GM12891 (cell line): ENCODE measurements at regions not wholly inside any gene's neighbourhood (a gene's known extent, or its start where the extent isn't known, plus 50 kb on each side); places are given as distances from the start of the nearest gene placed in this dataset.

Source experiments
- PAX5 ChIP-seq: IDR thresholded peaks from 2 replicates; pipeline ENCODE4 v1.6.1; 2011; ENCODE audit warnings: low read length, moderate library complexity, mild to moderate bottlenecking; ENCODE audit not compliant: insufficient read depth, severe bottlenecking
- POLR2A ChIP-seq: IDR thresholded peaks from 2 replicates; pipeline ENCODE4 v1.6.1; 2011; ENCODE audit warnings: low read depth, low read length, control low read depth
- POLR2AphosphoS5 ChIP-seq: IDR thresholded peaks from 2 replicates; pipeline ENCODE4 v1.6.1; 2011; ENCODE audit warnings: low read depth, low read length, control low read depth
- POU2F2 ChIP-seq: IDR thresholded peaks from 2 replicates; pipeline ENCODE4 v1.6.1; 2011; ENCODE audit warnings: low read depth, mild to moderate bottlenecking, control low read depth, low read length, moderate library complexity
- SPI1 ChIP-seq: IDR thresholded peaks from 2 replicates; pipeline ENCODE4 v1.6.1; 2011; ENCODE audit warnings: low read depth, low read length, control low read depth
- TAF1 ChIP-seq: IDR thresholded peaks from 2 replicates; pipeline ENCODE4 v1.6.1; 2011; ENCODE audit warnings: low read depth, low read length, control low read depth

DNA sequence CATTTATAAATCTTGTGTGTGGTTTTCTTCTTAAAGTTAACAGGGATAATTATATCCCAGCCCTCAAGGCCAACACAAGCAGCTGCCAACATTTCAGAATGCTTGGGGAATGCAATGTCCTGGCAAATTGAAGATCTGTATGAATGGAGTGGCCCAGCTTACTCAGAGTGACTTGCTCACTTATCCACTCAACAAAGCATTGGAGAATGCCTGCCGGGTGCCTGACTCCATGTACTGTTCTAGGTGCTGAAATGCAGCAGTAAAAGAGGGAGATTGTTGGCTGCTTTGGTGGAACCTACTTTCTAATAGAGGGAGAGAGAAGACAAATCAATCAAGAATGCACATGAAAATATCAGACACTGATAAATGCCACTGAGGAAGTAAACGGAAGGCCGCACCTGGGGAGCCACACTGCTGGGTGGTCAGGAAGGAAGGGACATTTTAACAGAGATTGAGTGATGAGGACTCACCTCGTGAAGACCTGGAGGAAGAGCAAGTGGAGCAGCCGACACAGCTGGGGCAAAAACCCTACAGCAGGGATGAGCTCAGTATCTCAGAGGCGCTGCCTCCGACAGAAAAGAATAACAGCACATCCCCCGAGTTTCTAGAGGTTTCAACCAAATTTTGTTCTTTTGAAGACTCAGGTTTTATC is 61.2 kb upstream of the VASH1 start:
- TF ChIP-seq POLR2AphosphoS5 (no peak), POLR2A (no peak), POU2F2 (no peak), TAF1 (no peak), SPI1 (no peak), PAX5 (no peak)
